ENCODE measurements at regions not wholly inside any gene's neighbourhood (a gene's known extent, or its start where the extent isn't known, plus 50 kb on each side); places are given as distances from the start of the nearest gene placed in this dataset.

DNA sequence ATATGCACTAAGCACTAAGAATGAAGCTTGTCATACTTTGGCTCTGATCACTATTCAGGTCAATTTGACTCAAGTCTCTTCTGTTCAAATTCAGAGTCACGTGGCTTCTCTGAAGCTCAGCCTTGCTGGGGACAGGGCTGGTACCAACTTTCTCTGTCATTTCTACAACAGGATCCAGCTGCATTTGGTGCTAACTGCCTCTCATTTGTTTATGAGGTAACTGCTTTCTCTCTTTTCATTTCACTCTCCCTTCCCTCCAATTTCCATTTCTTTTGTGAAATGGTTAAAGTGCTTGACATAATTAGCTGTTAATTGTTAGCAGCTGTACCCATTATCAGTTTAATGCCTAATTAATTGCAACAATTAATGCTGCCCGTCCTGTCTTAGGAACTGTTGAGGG is 259.7 kb upstream of the PLET1 start:
- TF ChIP-seq CTCF (IDR thresholded peaks at IDR 0.05) (no peak), POLR2A (IDR thresholded peaks at IDR 0.05) (no peak)

GRCh38 chr11:112522536-112522935 is 261.9 kb upstream of the PLET1 start:
- H3K9me3 ChIP-seq = no peaks in the 10 kb centered on the region
- TF ChIP-seq CTCF (IDR thresholded peaks at IDR 0.05) (no peak), POLR2A (IDR thresholded peaks at IDR 0.05) (no peak)
- no peak overlapping the region for H3K27ac ChIP-seq
- DNase-seq = no peak
- no peaks in the 10 kb centered on the region for H3K36me3 ChIP-seq (ENCODE audit: low read depth, missing control alignments)
- 95 to 100% methylated on average over 1 of the region's 1 CpG for WGBS, 2 donors
- H3K4me3 ChIP-seq = no peak overlapping the region
- H3K27me3 ChIP-seq = no peaks in the 10 kb centered on the region
- H3K4me1 ChIP-seq = no peaks in the 10 kb centered on the region
- intact Hi-C loops (cut with DNase I; ENCODE audit: low total_unique reads) = no loop called here

More for the DNA sequence above, 259.7 kb upstream of the PLET1 start:
- no peaks in the 10 kb centered on the region for H3K36me3 ChIP-seq (ENCODE audit: low read depth, missing control alignments)
- DNase-seq = no peak
- no peaks in the 10 kb centered on the region for H3K27me3 ChIP-seq
- WGBS, 2 donors = 66 to 72% methylated on average over 2 of the region's 2 CpGs
- no peaks in the 10 kb centered on the region for H3K9me3 ChIP-seq
- no peak overlapping the region for H3K27ac ChIP-seq
- intact Hi-C loops (cut with DNase I; ENCODE audit: low total_unique reads) = no loop called here
- no peaks in the 10 kb centered on the region for H3K4me1 ChIP-seq
- H3K4me3 ChIP-seq = no peak overlapping the region

- no peak for DNase-seq
- Histone ChIP-seq H3K27ac (no peak overlapping the region), H3K9me3 (no peaks in the 10 kb centered on the region), H3K36me3 (ENCODE audit: low read depth, missing control alignments) (no peaks in the 10 kb centered on the region), H3K4me1 (no peaks in the 10 kb centered on the region), H3K4me3 (no peak overlapping the region), H3K27me3 (no peaks in the 10 kb centered on the region)
- intact Hi-C loops (cut with DNase I; ENCODE audit: low total_unique reads) = no loop called here
- 53 to 63% methylated on average over 1 of the region's 1 CpG for WGBS, 2 donors
- TF ChIP-seq CTCF (IDR thresholded peaks at IDR 0.05) = no peak
- TF ChIP-seq POLR2A (IDR thresholded peaks at IDR 0.05) = no peak
These were observed 262.4 kb upstream of the PLET1 start for GRCh38 chr11:112523031-112523430.

GRCh38 chr11:112523477-112523876 is 262.8 kb upstream of the PLET1 start:
- Histone ChIP-seq H3K9me3 (no peaks in the 10 kb centered on the region), H3K36me3 (ENCODE audit: low read depth, missing control alignments) (no peaks in the 10 kb centered on the region), H3K4me3 (no peak overlapping the region), H3K27ac (no peak overlapping the region), H3K4me1 (no peaks in the 10 kb centered on the region), H3K27me3 (no peaks in the 10 kb centered on the region)
- intact Hi-C loops (cut with DNase I; ENCODE audit: low total_unique reads) = no loop called here
- DNase-seq = no peak
- TF ChIP-seq POLR2A (IDR thresholded peaks at IDR 0.05) (no peak), CTCF (IDR thresholded peaks at IDR 0.05) (no peak)
- WGBS, 2 donors = 61 to 62% methylated on average over 4 of the region's 4 CpGs

DNA sequence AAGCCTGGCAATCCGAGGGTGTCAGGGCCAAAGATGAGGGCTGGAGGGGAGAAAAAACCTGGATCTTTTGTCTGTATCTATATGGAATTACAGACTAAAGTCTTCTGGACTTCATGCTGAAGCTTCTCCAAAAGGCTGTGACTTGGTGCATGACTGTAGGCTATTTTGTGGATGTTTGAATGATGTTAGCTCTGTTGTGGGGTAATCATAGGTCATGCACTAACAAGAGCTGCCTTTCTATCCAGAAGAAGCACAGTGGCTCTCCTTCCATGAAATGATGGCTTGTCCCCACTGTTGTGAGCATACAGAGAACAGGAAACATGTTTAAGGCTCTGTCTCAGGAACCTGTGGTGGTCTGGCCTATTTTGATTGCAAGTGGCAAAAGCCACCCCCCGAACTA is 263.3 kb upstream of the PLET1 start:
- Histone ChIP-seq H3K27ac (no peak overlapping the region), H3K36me3 (ENCODE audit: low read depth, missing control alignments) (no peaks in the 10 kb centered on the region), H3K27me3 (no peaks in the 10 kb centered on the region), H3K4me3 (no peak overlapping the region), H3K9me3 (no peaks in the 10 kb centered on the region), H3K4me1 (no peaks in the 10 kb centered on the region)
- no peak for DNase-seq
- 75 to 83% methylated on average over 2 of the region's 2 CpGs for WGBS, 2 donors
- TF ChIP-seq CTCF (IDR thresholded peaks at IDR 0.05) = no peak
- no peak for TF ChIP-seq POLR2A (IDR thresholded peaks at IDR 0.05)
- intact Hi-C loops (cut with DNase I; ENCODE audit: low total_unique reads) = no loop called here

All from testis (tissue), 2 donors.